GM12878 (cell line): ENCODE measurements at regions not wholly inside any gene's neighbourhood (a gene's known extent, or its start where the extent isn't known, plus 50 kb on each side); places are given as distances from the start of the nearest gene placed in this dataset.

Experiments
- ATAC-seq: fragments of 200-7000 bp; cut with Tn5 transposase; 3 replicates; pipeline ENCODE4 v1.9.1; 2020; ENCODE audit warnings: mild to moderate bottlenecking, moderate library complexity
- BruUV-seq: library from RNA; stranded (reverse); fragments of 400-500 nt; replicated peaks from 2 replicates; lab custom pipeline; 2021; lab: Mats Ljungman, UMichigan
- CTCF ChIA-PET: fragments of 300-600 bp; sonication (Branson Sonifier 250); formaldehyde crosslinking; extraction: SDS; loops from one replicate; lab custom pipeline; 2021; ENCODE audit warnings: inconsistent platforms; lab: Yijun Ruan, JAX
- POLR2A ChIA-PET: fragments of 350-600 bp; formaldehyde crosslinking; extraction: SDS; loops from one replicate; lab custom pipeline; 2021; ENCODE audit warnings: inconsistent platforms; lab: Charles Lee
- RAD21 ChIA-PET: fragments of 300-600 bp; sonication (Branson Sonifier 250); formaldehyde crosslinking; loops from one replicate; lab custom pipeline; 2023; ENCODE audit warnings: antibody characterized with exemption; ENCODE audit not compliant: unreplicated experiment; lab: Charles Lee
- SMC1A ChIA-PET: fragments of 300-600 bp; sonication (Branson Sonifier 250); formaldehyde crosslinking; loops from one replicate; lab custom pipeline; 2023; ENCODE audit not compliant: unreplicated experiment, uncharacterized antibody; lab: Charles Lee
- DNase-seq: peaks from one replicate; pipeline ENCODE4 v3.0.0-alpha.2; 2011; ENCODE audit warnings: low read depth, low spot score
- FAIRE-seq: peaks from 3 replicates; lab custom pipeline; 2011; peaks lifted over from hg19 to GRCh38; lab: Jason Lieb, UNC
- H2AFZ ChIP-seq: 2 replicates; pipeline ENCODE4 v1.6.0; 2011; ENCODE audit warnings: low read depth, low read length, control low read depth; ENCODE audit not compliant: control insufficient read depth
- H3K27ac ChIP-seq: 2 replicates; pipeline ENCODE4 v1.5.1; 2011; ENCODE audit warnings: control low read depth; ENCODE audit not compliant: control insufficient read depth, insufficient read depth
- H3K27me3 ChIP-seq, 2 experiments: replicated peaks in 1 of 2; 2 replicates each; pipeline versions ENCODE4 v1.6.0 to v1.6.1; 2011; ENCODE audit warnings: low read length in 1 of 2; ENCODE audit not compliant: control insufficient read depth in 2 of 2, insufficient read depth in 2 of 2
- H3K36me3 ChIP-seq, 2 experiments: 2 replicates each; pipeline ENCODE4 v1.5.1; 2011; ENCODE audit warnings: low read length in 1 of 2; ENCODE audit not compliant: control insufficient read depth in 2 of 2, insufficient read depth in 2 of 2
- H3K4me1 ChIP-seq: 2 replicates; pipeline ENCODE4 v1.6.1; 2011; ENCODE audit warnings: mild to moderate bottlenecking, low read length, moderate library complexity, mixed read lengths; ENCODE audit not compliant: control insufficient read depth, insufficient read depth
- H3K4me2 ChIP-seq: 2 replicates; pipeline ENCODE4 v1.6.0; 2011; ENCODE audit warnings: control low read depth; ENCODE audit not compliant: control insufficient read depth, insufficient read depth
- H3K4me3 ChIP-seq: fragments of 200-600 bp; sonication (generic); 2 replicates; pipeline ENCODE4 v1.5.1; 2016
- H3K79me2 ChIP-seq: 2 replicates; pipeline ENCODE4 v1.6.0; 2011; ENCODE audit warnings: low read length; ENCODE audit not compliant: control insufficient read depth, insufficient read depth
- H3K9ac ChIP-seq: 2 replicates; pipeline ENCODE4 v1.8.0; 2011; ENCODE audit warnings: low read length, control low read depth, mixed read lengths; ENCODE audit not compliant: control insufficient read depth, insufficient read depth
- H3K9me3 ChIP-seq: replicated peaks from 3 replicates; pipeline ENCODE4 v1.5.1; 2011; ENCODE audit warnings: mild to moderate bottlenecking, low read length; ENCODE audit not compliant: control insufficient read depth, insufficient read depth
- H4K20me1 ChIP-seq: 2 replicates; pipeline ENCODE4 v1.6.0; 2011; ENCODE audit not compliant: control insufficient read depth, insufficient read depth
- BHLHE40 ChIP-seq, 2 experiments: fragments of 450-650 bp in 1 of 2; IDR thresholded peaks; 2 replicates each; pipeline ENCODE4 v1.6.1; 2011 to 2017; ENCODE audit warnings: low read depth in 2 of 2, borderline replicate concordance in 1 of 2, improper control_type of control experiment in 1 of 2, low read length in 1 of 2, mild to moderate bottlenecking in 1 of 2
- ESRRA ChIP-seq: IDR thresholded peaks from 2 replicates; pipeline ENCODE4 v1.6.1; 2012; ENCODE audit warnings: mild to moderate bottlenecking, low read length, improper control_type of control experiment
- FOXK2 ChIP-seq: fragments of 450-650 bp; IDR thresholded peaks from 2 replicates; pipeline ENCODE4 v1.6.1; 2017; ENCODE audit warnings: mild to moderate bottlenecking, moderate library complexity
- FOXM1 ChIP-seq: IDR thresholded peaks from 2 replicates; pipeline ENCODE4 v1.6.1; 2012; ENCODE audit warnings: low read depth, mild to moderate bottlenecking, inconsistent platforms, low read length, moderate library complexity
- HCFC1 ChIP-seq: fragments of 150-350 bp; IDR thresholded peaks from 2 replicates; pipeline ENCODE4 v1.6.1; 2014; ENCODE audit warnings: low read length
- KAT2A ChIP-seq: conservative IDR thresholded peaks from 2 replicates; pipeline ENCODE4 v1.6.1; 2011; ENCODE audit warnings: low read depth, low read length; ENCODE audit not compliant: control insufficient read depth
- KDM1A ChIP-seq: fragments of 200-600 bp; sonication (generic); IDR thresholded peaks from 2 replicates; pipeline ENCODE4 v1.6.1; 2016; ENCODE audit warnings: borderline replicate concordance
- KLF5 ChIP-seq: fragments of 450-650 bp; IDR thresholded peaks from 2 replicates; pipeline ENCODE4 v1.6.1; 2014; ENCODE audit warnings: mild to moderate bottlenecking; ENCODE audit not compliant: partially characterized antibody
- MEF2A ChIP-seq: IDR thresholded peaks from 2 replicates; pipeline ENCODE4 v1.6.1; 2011; ENCODE audit warnings: low read depth, mild to moderate bottlenecking, low read length, moderate library complexity; ENCODE audit not compliant: insufficient read depth
- MTA3 ChIP-seq: IDR thresholded peaks from 2 replicates; pipeline ENCODE4 v1.6.1; 2012; ENCODE audit warnings: low read length, inconsistent platforms, borderline replicate concordance
- NR2F1 ChIP-seq: fragments of 450-650 bp; conservative IDR thresholded peaks from 2 replicates; pipeline ENCODE4 v1.6.1; 2017; ENCODE audit warnings: mild to moderate bottlenecking
- PAX5 ChIP-seq: IDR thresholded peaks from 2 replicates; pipeline ENCODE4 v1.6.1; 2011; ENCODE audit warnings: low read depth, low read length, borderline replicate concordance
- PAX8 ChIP-seq: fragments of 450-650 bp; IDR thresholded peaks from 2 replicates; pipeline ENCODE4 v1.6.1; 2017; ENCODE audit warnings: mild to moderate bottlenecking, moderate library complexity
- SMAD5 ChIP-seq: IDR thresholded peaks from 2 replicates; pipeline ENCODE4 v1.6.1; 2016; ENCODE audit warnings: antibody characterized with exemption, low read depth
- SMC3 ChIP-seq: IDR thresholded peaks from 2 replicates; pipeline ENCODE4 v1.6.1; 2011; ENCODE audit warnings: low read length, improper control_type of control experiment, borderline replicate concordance
- STAT1 ChIP-seq: fragments of 450-650 bp; conservative IDR thresholded peaks from 2 replicates; pipeline ENCODE4 v1.6.1; 2014; ENCODE audit warnings: antibody characterized with exemption, mild to moderate bottlenecking
- TCF7 ChIP-seq: IDR thresholded peaks from 2 replicates; pipeline ENCODE4 v1.6.1; 2014; ENCODE audit warnings: antibody characterized with exemption, borderline replicate concordance
- YY1 ChIP-seq: IDR thresholded peaks from 2 replicates; pipeline ENCODE4 v1.6.1; 2011; ENCODE audit warnings: low read depth, mild to moderate bottlenecking, low read length
- ZNF24 ChIP-seq: fragments of 450-650 bp; IDR thresholded peaks from 2 replicates; pipeline ENCODE4 v1.6.1; 2017; ENCODE audit warnings: antibody characterized with exemption, mild to moderate bottlenecking
- WGBS: methylation state at CpG from one replicate; pipeline ENCODE4 v1.1.6; 2016; ENCODE audit warnings: low lambda C conversion rate; ENCODE audit not compliant: insufficient replicate concordance, insufficient coverage; ENCODE audit errors: missing lambda C conversion rate; 5-methylcytosine and 5-hydroxymethylcytosine counted together
- in situ Hi-C: fragments of 300-500 bp; cut with MboI; formaldehyde crosslinking; loops from 9 replicates; pipeline ENCODE4 v1.14.3; 2018; ENCODE audit warnings: mixed read lengths
- intact Hi-C: fragments of 100-400 bp; cut with micrococcal nuclease; formaldehyde crosslinking; loops from one replicate; pipeline ENCODE4 v1.14.2; 2022; ENCODE audit not compliant: unreplicated experiment
- TF ChIP-seq, protein P1 (sequence below): IDR thresholded peaks from 2 replicates; pipeline ENCODE4 v1.6.1; 2011; ENCODE audit warnings: borderline replicate concordance, low read depth, mild to moderate bottlenecking, moderate library complexity, mixed read lengths, low read length; ENCODE audit not compliant: insufficient read depth; ENCODE audit errors: extremely low read length

- TF ChIP-seq KDM1A (no peak), NR2F1 (no peak), KAT2A (no peak), TCF7 (no peak), ESRRA (no peak), PAX5 (no peak), FOXM1 (no peak), KLF5 (no peak), PAX8 (no peak), MEF2A (no peak), MTA3 (no peak), STAT1 (no peak), YY1 (no peak), ZNF24 (no peak), SMAD5 (no peak), SMC3 (no peak), HCFC1 (no peak), BHLHE40 (IDR thresholded peaks at IDR 0.05; ENCODE audit: borderline replicate concordance in 1 of 2, low read depth in 2 of 2, low read length in 1 of 2) (no peak), FOXK2 (no peak)
- TF ChIP-seq, protein P1, sequence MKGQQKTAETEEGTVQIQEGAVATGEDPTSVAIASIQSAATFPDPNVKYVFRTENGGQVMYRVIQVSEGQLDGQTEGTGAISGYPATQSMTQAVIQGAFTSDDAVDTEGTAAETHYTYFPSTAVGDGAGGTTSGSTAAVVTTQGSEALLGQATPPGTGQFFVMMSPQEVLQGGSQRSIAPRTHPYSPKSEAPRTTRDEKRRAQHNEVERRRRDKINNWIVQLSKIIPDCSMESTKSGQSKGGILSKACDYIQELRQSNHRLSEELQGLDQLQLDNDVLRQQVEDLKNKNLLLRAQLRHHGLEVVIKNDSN: no peak
- peaks cover 0 to 1% of the 10 kb centered on the region in 2 experiments; a peak in 1 of 4 replicates for H3K27me3 ChIP-seq
- CTCF ChIA-PET: no interaction called here
- no peak overlapping the region for H3K4me3 ChIP-seq
- H3K27ac ChIP-seq: no peak overlapping the region
- RAD21 ChIA-PET: no interaction called here
- POLR2A ChIA-PET: no interaction called here
- SMC1A ChIA-PET: no interaction called here
- in situ Hi-C loops: no loop called here
- intact Hi-C loops: no loop called here
- 50% methylated on average over 4 of the region's 4 CpGs for WGBS
- no peak overlapping the region for H3K4me2 ChIP-seq
- no peaks in the 10 kb centered on the region for H3K79me2 ChIP-seq
- no peaks in the 10 kb centered on the region for H4K20me1 ChIP-seq
- no peaks in the 10 kb centered on the region for H3K9me3 ChIP-seq
- BruUV-seq: no TSS peak
- no peak overlapping the region for H2AFZ ChIP-seq
- H3K36me3 ChIP-seq: no peaks in the 10 kb centered on the region
- no peak for FAIRE-seq
- DNase-seq: no peak
- H3K4me1 ChIP-seq: no peaks in the 10 kb centered on the region; the same call in 1 of the 2 replicates
- H3K9ac ChIP-seq: no peak overlapping the region
- no peak for ATAC-seq
These were observed 113.9 kb upstream of the ZNF648 start for GRCh38 chr1:182175361-182175931.
